ENCODE measurements at regions not wholly inside any gene's neighbourhood (a gene's known extent, or its start where the extent isn't known, plus 50 kb on each side); places are given as distances from the start of the nearest gene placed in this dataset.

DNA sequence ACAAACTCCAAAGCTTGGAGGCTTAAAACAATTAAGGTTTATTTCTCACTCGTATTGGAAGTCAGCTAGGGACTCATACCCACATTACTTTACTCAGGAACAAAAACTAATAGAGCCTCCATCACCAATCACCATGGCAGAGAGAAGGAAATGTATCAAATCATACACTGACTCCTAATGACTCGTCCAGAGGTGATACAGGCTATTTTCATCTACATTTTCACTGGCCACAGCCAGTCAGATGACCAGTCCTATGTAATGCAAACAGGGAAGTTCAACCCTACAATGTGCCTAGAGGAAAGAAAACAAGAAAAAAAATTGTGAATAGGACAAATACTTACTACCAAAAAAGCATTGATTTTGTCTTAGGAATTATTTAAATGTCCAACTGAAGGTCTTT is 110.3 kb downstream of the SEC16B start:
- TF ChIP-seq RAD21 (conservative IDR thresholded peaks at IDR 0.05), result no peak
- TF ChIP-seq, protein P1, sequence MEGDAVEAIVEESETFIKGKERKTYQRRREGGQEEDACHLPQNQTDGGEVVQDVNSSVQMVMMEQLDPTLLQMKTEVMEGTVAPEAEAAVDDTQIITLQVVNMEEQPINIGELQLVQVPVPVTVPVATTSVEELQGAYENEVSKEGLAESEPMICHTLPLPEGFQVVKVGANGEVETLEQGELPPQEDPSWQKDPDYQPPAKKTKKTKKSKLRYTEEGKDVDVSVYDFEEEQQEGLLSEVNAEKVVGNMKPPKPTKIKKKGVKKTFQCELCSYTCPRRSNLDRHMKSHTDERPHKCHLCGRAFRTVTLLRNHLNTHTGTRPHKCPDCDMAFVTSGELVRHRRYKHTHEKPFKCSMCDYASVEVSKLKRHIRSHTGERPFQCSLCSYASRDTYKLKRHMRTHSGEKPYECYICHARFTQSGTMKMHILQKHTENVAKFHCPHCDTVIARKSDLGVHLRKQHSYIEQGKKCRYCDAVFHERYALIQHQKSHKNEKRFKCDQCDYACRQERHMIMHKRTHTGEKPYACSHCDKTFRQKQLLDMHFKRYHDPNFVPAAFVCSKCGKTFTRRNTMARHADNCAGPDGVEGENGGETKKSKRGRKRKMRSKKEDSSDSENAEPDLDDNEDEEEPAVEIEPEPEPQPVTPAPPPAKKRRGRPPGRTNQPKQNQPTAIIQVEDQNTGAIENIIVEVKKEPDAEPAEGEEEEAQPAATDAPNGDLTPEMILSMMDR (IDR thresholded peaks at IDR 0.05; ENCODE audit: poor library complexity, severe bottlenecking), result no peak
- TF ChIP-seq EZH2 (IDR thresholded peaks at IDR 0.05; ENCODE audit: borderline replicate concordance, insufficient read depth, low read length, poor library complexity, severe bottlenecking), result no peak
- TF ChIP-seq POLR2AphosphoS5 (IDR thresholded peaks at IDR 0.05), result no peak
